Cardiac septum (tissue), 1 donor: ENCODE measurements at regions not wholly inside any gene's neighbourhood (a gene's known extent, or its start where the extent isn't known, plus 50 kb on each side); places are given as distances from the start of the nearest gene placed in this dataset.
"Not testable (repeated sequence)": the region's sequence is repeated elsewhere in the genome, so short reads cannot be mapped to it uniquely, and the experiment has no call there.

Source experiments
- DNase-seq: peaks from one replicate; pipeline ENCODE4 v3.0.0-alpha.2; 2020; ENCODE audit warnings: low spot score
- intact Hi-C: fragments of 100-400 bp; cut with DNase I; formaldehyde crosslinking; loops from one replicate; pipeline ENCODE4 v1.14.0; 2022
- donor health status: DM: no; HTN: no; CAD: no.

DNA sequence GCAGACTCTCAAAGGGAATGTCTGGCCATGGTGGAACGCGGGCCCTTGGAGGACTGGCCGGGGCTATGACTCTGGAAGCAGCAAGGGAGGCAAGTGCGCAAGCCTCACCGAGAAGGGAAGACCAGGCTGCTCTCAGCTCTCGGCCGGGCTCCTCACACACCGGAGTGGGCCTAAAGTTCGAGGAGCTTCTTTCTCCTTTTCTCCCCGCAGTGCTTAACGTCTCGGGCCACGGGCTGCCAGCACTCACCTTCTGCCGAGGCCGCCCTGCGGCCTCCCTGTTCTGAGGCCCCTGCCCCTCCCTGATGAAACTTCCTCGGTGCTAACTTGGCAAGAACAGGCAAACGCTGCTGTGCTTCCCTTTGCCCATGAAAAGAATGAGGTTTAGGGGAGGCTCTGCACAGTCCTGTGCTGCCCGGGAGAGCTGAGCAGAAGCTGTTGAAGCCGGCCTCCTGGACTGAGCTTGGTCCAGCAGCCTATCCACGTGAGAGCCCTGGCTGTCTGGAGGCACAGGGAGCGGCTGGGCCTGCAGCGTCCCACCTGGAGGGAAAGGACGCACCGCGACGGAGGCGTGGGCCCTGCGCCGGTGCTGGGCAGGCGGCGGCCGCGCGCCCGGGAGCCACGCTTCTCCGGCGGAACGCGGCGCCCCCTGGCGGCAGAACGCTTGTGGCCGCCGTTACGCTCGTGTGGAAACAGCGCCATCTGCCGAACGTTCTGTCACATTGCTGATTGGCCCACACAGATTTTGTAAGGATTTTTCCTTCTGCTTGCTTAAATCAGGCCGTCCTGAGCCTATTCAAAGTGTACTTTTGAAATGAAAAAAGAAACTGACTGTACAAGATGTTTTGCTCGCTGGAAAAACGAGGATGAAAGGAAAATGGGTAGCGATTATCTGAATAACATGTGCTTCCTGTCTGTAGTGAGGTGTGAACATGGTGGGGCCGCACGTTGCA lies 65.0 kb upstream of the TMEM45B start:
- intact Hi-C loops: loop anchor here (5.0 kb wide), 1 partner anchor 633 kb away; no protein-coding TSS in a partner anchor

DNA sequence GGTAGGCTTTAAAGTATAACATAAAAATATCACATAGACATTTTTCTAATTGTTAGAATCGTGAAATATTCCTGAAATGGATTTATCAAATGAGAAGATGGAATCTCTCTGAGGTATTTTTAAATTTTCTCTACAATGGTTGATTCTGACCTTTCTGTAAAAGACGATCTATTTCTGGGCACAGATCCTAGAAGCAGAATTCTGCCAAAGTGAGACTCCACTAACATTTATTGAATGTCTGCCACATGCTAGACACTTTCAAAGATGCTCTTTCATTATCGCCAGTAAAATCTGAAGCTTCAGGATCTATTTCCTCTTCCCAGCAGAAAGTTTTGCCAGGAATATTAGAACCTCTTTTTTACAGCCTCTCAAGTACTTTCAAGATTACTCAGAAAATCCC lies 64.1 kb upstream of the TMEM45B start:
- intact Hi-C loops: loop anchor here (5.0 kb wide), 1 partner anchor 634 kb away; no protein-coding TSS in a partner anchor

More for the DNA sequence above, 65.0 kb upstream of the TMEM45B start:
- DNase-seq: peak; percentile 92

GRCh38 chr11:129763569-129763968 lies 52.1 kb upstream of the TMEM45B start:
- intact Hi-C loops, DNase-seq: not testable (repeated sequence)

More for the DNA sequence above, 64.1 kb upstream of the TMEM45B start:
- no peak for DNase-seq

GRCh38 chr11:129764204-129764603 lies 51.4 kb upstream of the TMEM45B start:
- DNase-seq, intact Hi-C loops: not testable (repeated sequence)
